ENCODE measurements at regions not wholly inside any gene's neighbourhood (a gene's known extent, or its start where the extent isn't known, plus 50 kb on each side); places are given as distances from the start of the nearest gene placed in this dataset.

- no peak for DNase-seq (ENCODE audit: low read depth)
Measured at GRCh38 chr14:100381395-100382105, 58.4 kb downstream of the SLC25A47 start.

GRCh38 chr14:100382106-100382455 is 58.9 kb downstream of the SLC25A47 start:
- no peak overlapping the region for H3K4me3 ChIP-seq (ENCODE audit: low read depth, low read length)
- DNase-seq (ENCODE audit: low read depth) = no peak

More at GRCh38 chr14:100381395-100382105, 58.4 kb downstream of the SLC25A47 start:
- no peak overlapping the region for H3K4me3 ChIP-seq (ENCODE audit: low read depth, low read length)

- H3K4me3 ChIP-seq (ENCODE audit: low read depth, low read length) = no peak overlapping the region
- no peak for DNase-seq (ENCODE audit: low read depth)
Measured at GRCh38 chr14:100383727-100384158, 60.6 kb downstream of the SLC25A47 start.

GRCh38 chr14:100384277-100384676 is 61.1 kb downstream of the SLC25A47 start:
- no peak for DNase-seq (ENCODE audit: low read depth)
- H3K4me3 ChIP-seq (ENCODE audit: low read depth, low read length) = no peak overlapping the region

- no peak overlapping the region for H3K4me3 ChIP-seq (ENCODE audit: low read depth, low read length)
- DNase-seq (ENCODE audit: low read depth) = peak; percentile 62
Measured at GRCh38 chr14:100384819-100385813, 62.0 kb downstream of the SLC25A47 start.

GRCh38 chr14:100386121-100386520 is 63.0 kb downstream of the SLC25A47 start:
- DNase-seq (ENCODE audit: low read depth) = no peak
- no peak overlapping the region for H3K4me3 ChIP-seq (ENCODE audit: low read depth, low read length)

GRCh38 chr14:100386846-100387245 is 63.7 kb downstream of the SLC25A47 start:
- H3K4me3 ChIP-seq (ENCODE audit: low read depth, low read length) = no peak overlapping the region
- no peak for DNase-seq (ENCODE audit: low read depth)

GRCh38 chr14:100387450-100387849 is 64.3 kb downstream of the SLC25A47 start:
- no peak for DNase-seq (ENCODE audit: low read depth)
- no peak overlapping the region for H3K4me3 ChIP-seq (ENCODE audit: low read depth, low read length)

GRCh38 chr14:100388103-100389054 is 65.2 kb downstream of the SLC25A47 start:
- H3K4me3 ChIP-seq (ENCODE audit: low read depth, low read length) = no peak overlapping the region
- no peak for DNase-seq (ENCODE audit: low read depth)

- no peak overlapping the region for H3K4me3 ChIP-seq (ENCODE audit: low read depth, low read length)
- DNase-seq (ENCODE audit: low read depth) = no peak
Measured at GRCh38 chr14:100389497-100390104, 66.5 kb downstream of the SLC25A47 start.

GRCh38 chr14:100391173-100391572 is 68.0 kb downstream of the SLC25A47 start:
- H3K4me3 ChIP-seq (ENCODE audit: low read depth, low read length) = no peak overlapping the region
- no peak for DNase-seq (ENCODE audit: low read depth)

GRCh38 chr14:100391724-100392123 is 68.6 kb downstream of the SLC25A47 start:
- DNase-seq (ENCODE audit: low read depth) = no peak
- no peak overlapping the region for H3K4me3 ChIP-seq (ENCODE audit: low read depth, low read length)

GRCh38 chr14:100392356-100392755 is 69.2 kb downstream of the SLC25A47 start:
- no peak overlapping the region for H3K4me3 ChIP-seq (ENCODE audit: low read depth, low read length)
- no peak for DNase-seq (ENCODE audit: low read depth)

GRCh38 chr14:100393362-100393761 is 70.2 kb downstream of the SLC25A47 start:
- no peak overlapping the region for H3K4me3 ChIP-seq (ENCODE audit: low read depth, low read length)
- no peak for DNase-seq (ENCODE audit: low read depth)

- no peak overlapping the region for H3K4me3 ChIP-seq (ENCODE audit: low read depth, low read length)
- DNase-seq (ENCODE audit: low read depth) = no peak
Measured at GRCh38 chr14:100393906-100394732, 71.0 kb downstream of the SLC25A47 start.

- H3K4me3 ChIP-seq (ENCODE audit: low read depth, low read length) = no peak overlapping the region
Measured at GRCh38 chr14:100394886-100395672, 71.9 kb downstream of the SLC25A47 start.

GRCh38 chr14:100396266-100396795 is 73.2 kb downstream of the SLC25A47 start:
- DNase-seq (ENCODE audit: low read depth) = no peak
- no peak overlapping the region for H3K4me3 ChIP-seq (ENCODE audit: low read depth, low read length)

More at GRCh38 chr14:100394886-100395672, 71.9 kb downstream of the SLC25A47 start:
- DNase-seq (ENCODE audit: low read depth) = no peak
